Fibroblast of the aortic adventitia (primary cell): ENCODE measurements at regions not wholly inside any gene's neighbourhood (a gene's known extent, or its start where the extent isn't known, plus 50 kb on each side); places are given as distances from the start of the nearest gene placed in this dataset.

Source experiments
- DNase-seq: peaks from one replicate; pipeline ENCODE4 v3.0.0-alpha.2; 2010; ENCODE audit warnings: low read depth
- H3K4me3 ChIP-seq: 2 replicates; pipeline ENCODE4 v1.5.1; 2011; ENCODE audit warnings: low read depth, mild to moderate bottlenecking, control low read depth, low read length, moderate library complexity
- CTCF ChIP-seq: IDR thresholded peaks from 2 replicates; pipeline ENCODE4 v1.5.1; 2011; ENCODE audit warnings: mild to moderate bottlenecking, low read length, control low read depth, inconsistent platforms; ENCODE audit not compliant: insufficient read depth

- DNase-seq, result no peak
- TF ChIP-seq CTCF, result no peak
- no peak overlapping the region for H3K4me3 ChIP-seq
Measured at GRCh38 chr11:115745610-115746512, 241.6 kb upstream of the CADM1 start.

GRCh38 chr11:115745066-115745465 is 240.9 kb upstream of the CADM1 start:
- H3K4me3 ChIP-seq, result no peak overlapping the region
- DNase-seq, result no peak
- TF ChIP-seq CTCF, result no peak

- TF ChIP-seq CTCF, result no peak
- no peak for DNase-seq
- no peak overlapping the region for H3K4me3 ChIP-seq
Measured at GRCh38 chr11:115743719-115744118, 239.5 kb upstream of the CADM1 start.

GRCh38 chr11:115741376-115742107 is 237.3 kb upstream of the CADM1 start:
- no peak overlapping the region for H3K4me3 ChIP-seq
- DNase-seq, result no peak
- TF ChIP-seq CTCF, result no peak

DNA sequence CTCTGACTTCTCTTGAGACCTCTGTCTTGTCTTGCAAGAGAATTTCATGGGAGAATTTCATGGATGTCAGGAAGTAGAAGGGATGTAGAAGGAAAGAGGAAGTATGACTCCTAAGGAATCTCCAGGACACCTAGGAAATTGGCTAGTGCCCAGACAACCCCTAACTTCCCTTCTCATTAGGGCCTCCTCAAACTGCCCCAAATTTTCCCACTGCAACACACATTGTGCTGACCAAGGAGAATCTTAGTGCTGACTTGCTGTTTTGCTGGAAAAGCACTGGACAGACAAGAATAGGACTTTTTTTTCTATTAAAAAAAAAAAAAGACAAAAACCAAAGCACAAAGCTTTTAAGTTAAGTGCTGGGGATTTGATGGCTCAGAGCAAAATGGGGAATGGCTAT is 236.1 kb upstream of the CADM1 start:
- DNase-seq, result no peak
- H3K4me3 ChIP-seq, result no peak overlapping the region
- no peak for TF ChIP-seq CTCF

DNA sequence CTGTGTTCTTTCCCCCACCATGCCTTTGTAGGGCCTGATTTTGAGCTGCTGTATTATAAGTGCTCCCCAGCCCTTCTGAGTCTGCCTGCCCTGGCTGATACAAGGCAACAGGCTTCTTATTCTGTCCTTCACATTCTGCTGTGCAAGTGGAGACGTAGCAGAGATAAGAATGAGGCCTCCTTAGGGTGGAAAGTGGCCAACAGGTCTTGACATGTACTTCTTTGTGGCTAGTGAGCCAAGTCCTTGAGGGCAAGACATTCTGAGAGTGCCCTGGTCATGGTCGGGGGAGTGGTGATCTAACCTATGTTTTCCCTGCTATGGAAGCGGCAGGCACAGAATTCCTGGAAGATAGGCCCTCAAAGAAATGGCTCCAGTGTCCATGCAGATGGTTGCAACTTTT is 235.7 kb upstream of the CADM1 start:
- no peak for TF ChIP-seq CTCF
- no peak for DNase-seq
- H3K4me3 ChIP-seq, result no peak overlapping the region
